ENCODE measurements at regions not wholly inside any gene's neighbourhood (a gene's known extent, or its start where the extent isn't known, plus 50 kb on each side); places are given as distances from the start of the nearest gene placed in this dataset.

GRCh38 chr6:134549854-134550253, 231.9 kb upstream of the SGK1 start:
- TF ChIP-seq POLR2A (IDR thresholded peaks at IDR 0.05), result no peak
- TF ChIP-seq, protein P1, sequence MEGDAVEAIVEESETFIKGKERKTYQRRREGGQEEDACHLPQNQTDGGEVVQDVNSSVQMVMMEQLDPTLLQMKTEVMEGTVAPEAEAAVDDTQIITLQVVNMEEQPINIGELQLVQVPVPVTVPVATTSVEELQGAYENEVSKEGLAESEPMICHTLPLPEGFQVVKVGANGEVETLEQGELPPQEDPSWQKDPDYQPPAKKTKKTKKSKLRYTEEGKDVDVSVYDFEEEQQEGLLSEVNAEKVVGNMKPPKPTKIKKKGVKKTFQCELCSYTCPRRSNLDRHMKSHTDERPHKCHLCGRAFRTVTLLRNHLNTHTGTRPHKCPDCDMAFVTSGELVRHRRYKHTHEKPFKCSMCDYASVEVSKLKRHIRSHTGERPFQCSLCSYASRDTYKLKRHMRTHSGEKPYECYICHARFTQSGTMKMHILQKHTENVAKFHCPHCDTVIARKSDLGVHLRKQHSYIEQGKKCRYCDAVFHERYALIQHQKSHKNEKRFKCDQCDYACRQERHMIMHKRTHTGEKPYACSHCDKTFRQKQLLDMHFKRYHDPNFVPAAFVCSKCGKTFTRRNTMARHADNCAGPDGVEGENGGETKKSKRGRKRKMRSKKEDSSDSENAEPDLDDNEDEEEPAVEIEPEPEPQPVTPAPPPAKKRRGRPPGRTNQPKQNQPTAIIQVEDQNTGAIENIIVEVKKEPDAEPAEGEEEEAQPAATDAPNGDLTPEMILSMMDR (IDR thresholded peaks at IDR 0.05), result no peak

All from Peyer's patch (tissue), 4 donors.